ENCODE measurements at regions not wholly inside any gene's neighbourhood (a gene's known extent, or its start where the extent isn't known, plus 50 kb on each side); places are given as distances from the start of the nearest gene placed in this dataset.

DNA sequence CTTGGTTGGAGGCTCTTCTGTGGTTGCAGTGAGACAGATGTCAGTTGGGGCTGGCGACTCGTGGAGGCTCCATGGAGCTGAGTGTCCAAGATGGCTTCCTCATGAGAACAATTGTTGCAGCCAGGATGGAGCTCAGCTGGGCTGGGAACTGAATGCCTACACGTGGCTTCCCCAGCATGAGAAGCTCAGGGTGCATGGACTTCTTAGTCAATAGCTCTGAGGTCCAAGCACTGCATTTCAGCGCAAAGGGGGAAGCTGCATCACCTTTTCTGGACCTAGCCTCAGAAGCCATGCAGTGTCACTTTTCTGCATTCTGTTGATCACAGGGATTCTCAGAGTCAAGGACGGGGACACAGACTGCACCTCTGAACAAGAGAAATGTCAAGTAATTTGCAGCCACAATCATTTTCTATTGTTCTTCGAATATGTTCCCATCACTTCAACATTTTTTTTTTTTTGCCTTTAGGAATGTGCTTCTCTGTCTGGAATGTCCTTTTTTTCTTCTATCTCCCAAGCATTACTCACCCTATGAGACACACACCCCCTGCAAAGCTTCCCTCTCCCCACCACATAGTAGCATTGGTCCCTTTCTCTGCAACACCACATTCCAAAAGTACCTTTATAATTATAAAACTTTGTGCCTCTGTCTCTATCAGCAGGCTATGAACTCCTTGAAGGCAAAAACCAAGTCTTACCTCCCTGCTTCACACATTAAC is 57.5 kb upstream of the STK32A start:
- TF ChIP-seq, protein P1, sequence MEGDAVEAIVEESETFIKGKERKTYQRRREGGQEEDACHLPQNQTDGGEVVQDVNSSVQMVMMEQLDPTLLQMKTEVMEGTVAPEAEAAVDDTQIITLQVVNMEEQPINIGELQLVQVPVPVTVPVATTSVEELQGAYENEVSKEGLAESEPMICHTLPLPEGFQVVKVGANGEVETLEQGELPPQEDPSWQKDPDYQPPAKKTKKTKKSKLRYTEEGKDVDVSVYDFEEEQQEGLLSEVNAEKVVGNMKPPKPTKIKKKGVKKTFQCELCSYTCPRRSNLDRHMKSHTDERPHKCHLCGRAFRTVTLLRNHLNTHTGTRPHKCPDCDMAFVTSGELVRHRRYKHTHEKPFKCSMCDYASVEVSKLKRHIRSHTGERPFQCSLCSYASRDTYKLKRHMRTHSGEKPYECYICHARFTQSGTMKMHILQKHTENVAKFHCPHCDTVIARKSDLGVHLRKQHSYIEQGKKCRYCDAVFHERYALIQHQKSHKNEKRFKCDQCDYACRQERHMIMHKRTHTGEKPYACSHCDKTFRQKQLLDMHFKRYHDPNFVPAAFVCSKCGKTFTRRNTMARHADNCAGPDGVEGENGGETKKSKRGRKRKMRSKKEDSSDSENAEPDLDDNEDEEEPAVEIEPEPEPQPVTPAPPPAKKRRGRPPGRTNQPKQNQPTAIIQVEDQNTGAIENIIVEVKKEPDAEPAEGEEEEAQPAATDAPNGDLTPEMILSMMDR (IDR thresholded peaks at IDR 0.05; ENCODE audit: low read depth, low read length): no peak
- no peak for TF ChIP-seq EZH2phosphoT487 (IDR thresholded peaks at IDR 0.05; ENCODE audit: low read depth)
